ENCODE measurements at regions not wholly inside any gene's neighbourhood (a gene's known extent, or its start where the extent isn't known, plus 50 kb on each side); places are given as distances from the start of the nearest gene placed in this dataset.

DNA sequence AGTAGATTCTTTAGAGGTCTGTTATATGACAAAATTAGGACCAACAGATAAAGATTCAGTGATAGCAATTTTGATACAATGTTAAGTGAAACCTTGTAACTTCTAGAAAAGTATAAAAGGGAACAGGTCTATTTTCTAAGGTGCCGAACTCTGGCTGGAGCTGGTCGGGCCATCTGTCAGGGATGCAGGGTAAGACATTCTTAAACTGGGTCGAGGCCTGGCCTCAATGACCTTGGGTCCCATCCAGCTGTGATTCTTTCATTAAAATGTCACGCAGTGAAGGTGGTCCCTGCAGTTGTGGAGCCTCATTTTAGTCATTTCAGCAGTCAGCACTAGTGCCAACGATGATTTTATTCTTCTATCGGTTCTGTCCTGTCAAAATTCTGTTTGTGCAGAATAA lies 271.9 kb upstream of the SPRY2 start:
- TF ChIP-seq, protein P1, sequence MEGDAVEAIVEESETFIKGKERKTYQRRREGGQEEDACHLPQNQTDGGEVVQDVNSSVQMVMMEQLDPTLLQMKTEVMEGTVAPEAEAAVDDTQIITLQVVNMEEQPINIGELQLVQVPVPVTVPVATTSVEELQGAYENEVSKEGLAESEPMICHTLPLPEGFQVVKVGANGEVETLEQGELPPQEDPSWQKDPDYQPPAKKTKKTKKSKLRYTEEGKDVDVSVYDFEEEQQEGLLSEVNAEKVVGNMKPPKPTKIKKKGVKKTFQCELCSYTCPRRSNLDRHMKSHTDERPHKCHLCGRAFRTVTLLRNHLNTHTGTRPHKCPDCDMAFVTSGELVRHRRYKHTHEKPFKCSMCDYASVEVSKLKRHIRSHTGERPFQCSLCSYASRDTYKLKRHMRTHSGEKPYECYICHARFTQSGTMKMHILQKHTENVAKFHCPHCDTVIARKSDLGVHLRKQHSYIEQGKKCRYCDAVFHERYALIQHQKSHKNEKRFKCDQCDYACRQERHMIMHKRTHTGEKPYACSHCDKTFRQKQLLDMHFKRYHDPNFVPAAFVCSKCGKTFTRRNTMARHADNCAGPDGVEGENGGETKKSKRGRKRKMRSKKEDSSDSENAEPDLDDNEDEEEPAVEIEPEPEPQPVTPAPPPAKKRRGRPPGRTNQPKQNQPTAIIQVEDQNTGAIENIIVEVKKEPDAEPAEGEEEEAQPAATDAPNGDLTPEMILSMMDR (conservative IDR thresholded peaks at IDR 0.05): no peak
- no peak for TF ChIP-seq ZFX (IDR thresholded peaks at IDR 0.05)
